ENCODE measurements at regions not wholly inside any gene's neighbourhood (a gene's known extent, or its start where the extent isn't known, plus 50 kb on each side); places are given as distances from the start of the nearest gene placed in this dataset.

- peaks cover 0 to 1% (median 0%) of the 10 kb centered on the region in 3 donors for H3K4me1 Mint-ChIP-seq
- H3K27ac Mint-ChIP-seq: no peak overlapping the region
- H3K4me3 Mint-ChIP-seq: no peak overlapping the region
- peaks cover 0 to 2% (median 0%) of the 10 kb centered on the region in 3 donors for H3K9me3 Mint-ChIP-seq
- H3K27me3 Mint-ChIP-seq: no peaks in the 10 kb centered on the region
- no peaks in the 10 kb centered on the region for H3K36me3 Mint-ChIP-seq
Measured at GRCh38 chr13:74889321-74889720, 592.6 kb downstream of the TBC1D4 start.

DNA sequence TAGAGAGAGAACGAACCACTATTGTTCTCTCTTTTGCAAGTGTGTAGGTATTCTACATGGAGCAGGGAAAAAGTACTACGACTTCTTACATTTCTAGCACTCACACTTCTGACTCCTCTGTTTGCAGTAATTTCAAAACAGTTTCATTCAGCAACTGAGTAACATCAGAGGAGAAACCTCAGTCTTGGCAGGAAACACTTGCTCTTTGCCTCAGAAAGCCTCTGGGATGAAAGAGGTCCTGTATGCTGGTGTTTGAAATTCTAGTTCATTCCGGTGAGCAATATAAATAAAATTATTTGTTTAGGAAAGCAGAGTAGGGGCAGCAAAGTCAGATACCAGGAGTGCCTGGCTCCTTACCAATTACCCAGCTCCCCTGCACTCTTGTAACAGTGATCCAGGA lies 595.5 kb downstream of the TBC1D4 start:
- Mint-ChIP-seq H3K9me3 (peaks cover 0 to 2% (median 0%) of the 10 kb centered on the region in 3 donors), H3K4me3 (no peak overlapping the region), H3K27me3 (no peaks in the 10 kb centered on the region), H3K4me1 (no peaks in the 10 kb centered on the region), H3K36me3 (no peaks in the 10 kb centered on the region), H3K27ac (no peak overlapping the region)

- H3K27ac Mint-ChIP-seq: no peak overlapping the region
- no peaks in the 10 kb centered on the region for H3K36me3 Mint-ChIP-seq
- no peaks in the 10 kb centered on the region for H3K4me1 Mint-ChIP-seq
- H3K27me3 Mint-ChIP-seq: no peaks in the 10 kb centered on the region
- no peak overlapping the region for H3K4me3 Mint-ChIP-seq
- H3K9me3 Mint-ChIP-seq: peaks cover 0 to 3% (median 2%) of the 10 kb centered on the region in 3 donors
Measured at GRCh38 chr13:74883834-74884233, 598.1 kb downstream of the TBC1D4 start.

- no peaks in the 10 kb centered on the region for H3K27me3 Mint-ChIP-seq
Measured at GRCh38 chr13:74871369-74872070, 610.4 kb downstream of the TBC1D4 start.

DNA sequence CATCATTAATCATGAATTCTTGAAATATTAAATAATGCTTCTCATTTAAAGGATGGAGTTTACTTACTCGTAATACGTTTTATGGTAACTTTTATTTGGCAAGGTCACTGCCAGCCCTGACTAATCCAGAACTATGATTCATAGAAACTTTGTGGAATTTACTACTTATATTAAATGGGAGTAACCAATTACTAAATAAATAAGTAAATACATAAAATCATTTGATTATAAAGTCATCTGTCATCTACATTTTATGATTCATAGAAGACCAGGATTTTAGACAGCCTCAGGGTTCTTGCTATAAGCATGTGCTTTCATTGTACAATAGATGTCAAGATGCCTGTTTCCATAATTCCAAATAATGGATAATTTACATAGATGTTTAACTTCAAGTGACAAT lies 611.1 kb downstream of the TBC1D4 start:
- H3K27me3 Mint-ChIP-seq: no peaks in the 10 kb centered on the region
- H3K4me3 Mint-ChIP-seq: no peak overlapping the region
- no peaks in the 10 kb centered on the region for H3K4me1 Mint-ChIP-seq
- no peaks in the 10 kb centered on the region for H3K36me3 Mint-ChIP-seq
- H3K9me3 Mint-ChIP-seq: peaks cover 3 to 9% (median 4%) of the 10 kb centered on the region in 3 donors
- no peak overlapping the region for H3K27ac Mint-ChIP-seq

More at GRCh38 chr13:74871369-74872070, 610.4 kb downstream of the TBC1D4 start:
- Mint-ChIP-seq H3K36me3 (no peaks in the 10 kb centered on the region), H3K4me3 (no peak overlapping the region), H3K4me1 (no peaks in the 10 kb centered on the region), H3K27ac (no peak overlapping the region), H3K9me3 (peaks cover 3 to 9% (median 4%) of the 10 kb centered on the region in 3 donors)

DNA sequence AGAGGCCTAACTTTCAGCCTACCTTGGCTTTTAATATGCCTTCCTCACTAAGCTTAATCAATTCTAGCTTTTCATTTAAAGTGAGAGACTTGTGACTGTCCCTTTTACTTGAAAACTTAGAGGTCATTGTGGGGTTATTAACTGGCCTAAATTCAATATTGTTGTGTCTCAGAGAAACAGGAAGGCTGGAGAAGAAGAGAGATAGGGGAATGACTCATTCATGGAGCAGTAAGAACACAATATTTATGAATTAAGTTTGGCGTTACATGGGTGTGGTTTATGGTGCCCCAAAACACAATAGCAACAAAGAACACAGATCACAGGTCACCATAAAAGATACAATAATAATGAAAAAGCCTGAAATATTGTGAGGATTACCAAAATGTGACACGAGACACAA lies 612.1 kb downstream of the TBC1D4 start:
- no peaks in the 10 kb centered on the region for H3K36me3 Mint-ChIP-seq
- H3K9me3 Mint-ChIP-seq: peaks cover 0 to 9% (median 4%) of the 10 kb centered on the region in 3 donors
- no peaks in the 10 kb centered on the region for H3K27me3 Mint-ChIP-seq
- H3K4me1 Mint-ChIP-seq: no peaks in the 10 kb centered on the region
- H3K27ac Mint-ChIP-seq: no peak overlapping the region
- no peak overlapping the region for H3K4me3 Mint-ChIP-seq

DNA sequence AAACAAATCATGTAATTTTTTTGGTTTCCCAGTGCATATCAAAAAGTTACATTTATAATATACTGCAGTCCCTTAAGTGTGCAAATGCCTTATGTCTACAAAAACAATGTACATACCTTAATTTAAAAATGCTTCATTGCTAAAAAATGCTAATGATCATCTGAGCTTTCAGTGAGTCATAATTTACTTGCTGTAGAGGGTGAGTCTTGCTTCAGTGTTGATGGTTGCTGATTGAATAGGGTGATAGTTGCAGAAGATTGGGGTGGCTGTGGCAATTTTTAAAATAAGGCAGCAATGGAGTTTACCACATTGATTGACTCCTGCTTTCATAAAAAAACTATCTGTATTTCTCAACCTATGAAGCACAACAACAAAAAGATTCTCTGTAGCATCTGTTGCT lies 613.9 kb downstream of the TBC1D4 start:
- H3K4me1 Mint-ChIP-seq: no peaks in the 10 kb centered on the region
- H3K27me3 Mint-ChIP-seq: no peaks in the 10 kb centered on the region
- no peaks in the 10 kb centered on the region for H3K36me3 Mint-ChIP-seq

DNA sequence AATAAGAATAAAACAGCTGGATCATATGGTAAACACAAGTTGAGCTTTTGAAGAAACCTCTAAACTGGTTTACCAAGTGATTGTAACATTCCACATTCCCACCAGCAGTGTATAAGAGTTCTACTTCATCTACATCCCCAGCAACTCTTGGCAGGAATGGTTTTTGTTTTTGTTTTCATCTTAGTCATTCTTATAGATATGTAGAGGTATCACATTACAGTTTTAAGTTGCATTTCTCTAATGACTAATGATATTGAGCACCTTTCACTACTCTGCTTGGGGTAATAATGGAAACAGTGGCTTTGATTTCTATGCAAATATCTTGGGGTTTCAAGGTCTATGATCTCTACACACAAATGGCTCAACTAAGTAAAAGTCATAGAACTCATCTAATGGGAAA lies 614.5 kb downstream of the TBC1D4 start:
- Mint-ChIP-seq H3K4me3 (no peak overlapping the region), H3K9me3 (peaks cover 0 to 9% (median 0%) of the 10 kb centered on the region in 3 donors), H3K36me3 (no peaks in the 10 kb centered on the region), H3K27ac (no peak overlapping the region), H3K4me1 (no peaks in the 10 kb centered on the region), H3K27me3 (no peaks in the 10 kb centered on the region)

More for the DNA sequence above, 613.9 kb downstream of the TBC1D4 start:
- Mint-ChIP-seq H3K27ac (no peak overlapping the region), H3K4me3 (no peak overlapping the region), H3K9me3 (peaks cover 0 to 9% (median 2%) of the 10 kb centered on the region in 3 donors)

DNA sequence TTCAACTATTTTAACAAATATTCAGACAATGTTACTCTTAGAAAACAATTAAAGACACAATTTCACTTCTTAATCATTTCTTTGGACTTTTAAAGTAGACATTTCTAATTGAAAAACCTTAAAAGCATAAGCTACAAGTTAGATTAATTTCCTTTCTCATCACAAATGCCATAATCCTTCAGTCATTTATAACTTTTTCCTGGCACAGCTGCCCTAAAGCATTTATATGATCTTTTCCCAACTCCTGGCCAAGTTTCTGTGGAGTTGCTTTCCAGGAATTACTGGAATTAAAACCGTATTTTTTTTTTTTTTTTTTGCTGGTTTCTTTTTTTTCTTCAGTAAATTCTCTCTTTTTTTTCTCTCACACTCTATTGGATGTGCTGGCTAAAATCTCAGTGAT lies 615.9 kb downstream of the TBC1D4 start:
- Mint-ChIP-seq H3K27ac (no peak overlapping the region), H3K36me3 (no peaks in the 10 kb centered on the region), H3K4me3 (no peak overlapping the region), H3K9me3 (peaks cover 0 to 9% (median 0%) of the 10 kb centered on the region in 3 donors), H3K4me1 (no peaks in the 10 kb centered on the region), H3K27me3 (no peaks in the 10 kb centered on the region)

DNA sequence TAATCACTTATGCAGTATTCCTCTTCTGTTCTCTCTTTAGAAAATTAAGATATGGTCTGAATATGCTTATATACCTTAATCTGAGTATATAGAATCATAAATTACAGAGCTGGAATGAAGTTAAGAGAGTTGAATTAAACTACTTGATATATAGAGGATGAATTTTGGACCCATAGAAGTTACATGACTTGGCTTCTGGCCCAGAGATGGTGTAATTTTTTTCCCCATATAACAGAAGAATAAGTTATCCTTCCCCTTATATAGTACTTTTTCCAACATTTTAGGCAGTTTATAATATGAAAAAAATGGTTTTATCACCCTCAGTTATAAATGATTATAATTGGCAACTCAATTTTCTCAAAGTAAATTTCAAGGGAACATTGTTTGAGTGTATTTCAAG lies 616.3 kb downstream of the TBC1D4 start:
- no peak overlapping the region for H3K27ac Mint-ChIP-seq
- H3K27me3 Mint-ChIP-seq: no peaks in the 10 kb centered on the region
- no peaks in the 10 kb centered on the region for H3K36me3 Mint-ChIP-seq
- H3K4me3 Mint-ChIP-seq: no peak overlapping the region
- H3K9me3 Mint-ChIP-seq: peaks cover 0 to 9% (median 0%) of the 10 kb centered on the region in 3 donors
- no peaks in the 10 kb centered on the region for H3K4me1 Mint-ChIP-seq

GRCh38 chr13:74860789-74861188 lies 621.2 kb downstream of the TBC1D4 start:
- H3K4me1 Mint-ChIP-seq: no peaks in the 10 kb centered on the region
- H3K9me3 Mint-ChIP-seq: peaks cover 0 to 3% (median 3%) of the 10 kb centered on the region in 3 donors
- H3K4me3 Mint-ChIP-seq: no peak overlapping the region
- no peaks in the 10 kb centered on the region for H3K27me3 Mint-ChIP-seq
- H3K27ac Mint-ChIP-seq: no peak overlapping the region
- no peaks in the 10 kb centered on the region for H3K36me3 Mint-ChIP-seq

- no peak overlapping the region for H3K4me3 Mint-ChIP-seq
- H3K9me3 Mint-ChIP-seq: no peaks in the 10 kb centered on the region
- no peaks in the 10 kb centered on the region for H3K4me1 Mint-ChIP-seq
- H3K27ac Mint-ChIP-seq: no peak overlapping the region
- no peaks in the 10 kb centered on the region for H3K27me3 Mint-ChIP-seq
- no peaks in the 10 kb centered on the region for H3K36me3 Mint-ChIP-seq
Measured at GRCh38 chr13:74850893-74851292, 631.1 kb downstream of the TBC1D4 start.

DNA sequence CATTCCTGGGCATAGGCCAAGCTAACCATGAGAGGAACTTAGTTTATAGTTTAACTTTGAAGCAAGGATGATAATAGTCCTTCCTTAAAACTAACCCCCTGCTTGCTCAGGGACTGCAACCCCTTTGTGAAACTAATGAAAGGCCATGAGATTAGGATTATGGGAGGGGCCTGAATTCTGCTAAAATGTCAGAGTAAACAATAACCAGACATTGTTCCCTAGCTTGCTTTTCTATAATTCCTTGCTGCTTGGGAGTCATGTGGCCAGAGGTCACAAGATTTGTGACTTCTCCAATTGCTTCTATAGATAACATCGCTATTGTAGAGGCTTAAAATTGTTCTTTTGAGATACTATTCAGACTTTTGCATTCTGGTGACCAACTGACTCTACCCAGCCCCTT lies 634.0 kb downstream of the TBC1D4 start:
- H3K9me3 Mint-ChIP-seq: peaks cover 0 to 2% (median 0%) of the 10 kb centered on the region in 3 donors
- no peaks in the 10 kb centered on the region for H3K36me3 Mint-ChIP-seq
- no peaks in the 10 kb centered on the region for H3K4me1 Mint-ChIP-seq
- no peaks in the 10 kb centered on the region for H3K27me3 Mint-ChIP-seq
- no peak overlapping the region for H3K4me3 Mint-ChIP-seq
- H3K27ac Mint-ChIP-seq: no peak overlapping the region

DNA sequence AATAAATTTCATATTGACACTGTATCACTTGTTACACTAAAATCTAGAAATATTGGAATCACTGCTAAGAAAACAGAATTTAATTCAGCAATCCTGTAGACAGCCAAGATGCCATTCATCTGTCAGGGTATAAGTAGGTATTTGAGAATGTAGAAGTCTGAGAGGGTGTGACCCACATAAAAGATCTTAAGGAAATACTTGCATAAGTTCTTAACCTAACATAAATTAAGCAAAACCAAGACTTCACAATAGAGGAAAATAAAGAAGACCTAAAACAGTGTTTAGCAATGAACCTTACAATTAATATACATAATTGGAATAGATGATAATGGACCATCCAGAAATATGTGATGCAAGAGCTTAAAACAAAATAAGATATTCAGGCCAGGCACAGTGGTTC lies 636.2 kb downstream of the TBC1D4 start:
- no peak overlapping the region for H3K4me3 Mint-ChIP-seq
- peaks cover 0 to 2% (median 0%) of the 10 kb centered on the region in 3 donors for H3K9me3 Mint-ChIP-seq
- H3K27me3 Mint-ChIP-seq: no peaks in the 10 kb centered on the region
- H3K27ac Mint-ChIP-seq: no peak overlapping the region
- no peaks in the 10 kb centered on the region for H3K36me3 Mint-ChIP-seq
- H3K4me1 Mint-ChIP-seq: no peaks in the 10 kb centered on the region

- no peaks in the 10 kb centered on the region for H3K4me1 Mint-ChIP-seq
- H3K27ac Mint-ChIP-seq: no peak overlapping the region
- no peaks in the 10 kb centered on the region for H3K27me3 Mint-ChIP-seq
- H3K9me3 Mint-ChIP-seq: peaks cover 0 to 4% (median 0%) of the 10 kb centered on the region in 3 donors
- no peak overlapping the region for H3K4me3 Mint-ChIP-seq
- H3K36me3 Mint-ChIP-seq: no peaks in the 10 kb centered on the region
Measured at GRCh38 chr13:74841651-74842050, 640.3 kb downstream of the TBC1D4 start.

- H3K9me3 Mint-ChIP-seq: peaks cover 0 to 4% (median 0%) of the 10 kb centered on the region in 3 donors
- no peak overlapping the region for H3K27ac Mint-ChIP-seq
- H3K4me3 Mint-ChIP-seq: no peak overlapping the region
- no peaks in the 10 kb centered on the region for H3K4me1 Mint-ChIP-seq
- H3K27me3 Mint-ChIP-seq: no peaks in the 10 kb centered on the region
- no peaks in the 10 kb centered on the region for H3K36me3 Mint-ChIP-seq
Measured at GRCh38 chr13:74841123-74841522, 640.8 kb downstream of the TBC1D4 start.

All from IgD-negative memory B cell (primary cell).